Activated T-cell treated with anti-CD3 and anti-CD28 coated beads for 4 hours (primary cell): ENCODE measurements at regions not wholly inside any gene's neighbourhood (a gene's known extent, or its start where the extent isn't known, plus 50 kb on each side); places are given as distances from the start of the nearest gene placed in this dataset.
"Not testable (repeated sequence)": the region's sequence is repeated elsewhere in the genome, so short reads cannot be mapped to it uniquely, and the experiment has no call there.

Source experiments
- DNase-seq: peaks from one replicate; pipeline ENCODE4 v3.0.0-alpha.2; 2020

- no peak for DNase-seq
Observed at GRCh38 chr5:166068547-166069335, 2222.7 kb upstream of the WWC1 start.

- DNase-seq, result no peak
Observed at GRCh38 chr5:166073901-166074581, 2217.4 kb upstream of the WWC1 start.

- no peak for DNase-seq
Observed at GRCh38 chr5:166074582-166075481, 2216.6 kb upstream of the WWC1 start.

GRCh38 chr5:166083183-166083959, 2208.1 kb upstream of the WWC1 start:
- no peak for DNase-seq

GRCh38 chr5:166086568-166086967, 2204.9 kb upstream of the WWC1 start:
- DNase-seq, result no peak

GRCh38 chr5:166088389-166089039, 2202.9 kb upstream of the WWC1 start:
- no peak for DNase-seq

GRCh38 chr5:166091931-166092330, 2199.5 kb upstream of the WWC1 start:
- DNase-seq, result no peak

GRCh38 chr5:166093312-166093711, 2198.1 kb upstream of the WWC1 start:
- DNase-seq, result no peak

- DNase-seq, result no peak
Observed at GRCh38 chr5:166102947-166103346, 2188.5 kb upstream of the WWC1 start.

- no peak for DNase-seq
Observed at GRCh38 chr5:166111021-166111420, 2180.4 kb upstream of the WWC1 start.

- DNase-seq, result no peak
Observed at GRCh38 chr5:166117072-166118066, 2174.1 kb upstream of the WWC1 start.

GRCh38 chr5:166119506-166119905, 2171.9 kb upstream of the WWC1 start:
- DNase-seq, result no peak

- no peak for DNase-seq
Observed at GRCh38 chr5:166123717-166124116, 2167.7 kb upstream of the WWC1 start.

GRCh38 chr5:166127766-166128570, 2163.5 kb upstream of the WWC1 start:
- DNase-seq, result no peak

GRCh38 chr5:166145107-166145506, 2146.3 kb upstream of the WWC1 start:
- DNase-seq, result not testable (repeated sequence)

- DNase-seq, result no peak
Observed at GRCh38 chr5:166163996-166164610, 2127.3 kb upstream of the WWC1 start.

GRCh38 chr5:166165596-166165995, 2125.8 kb upstream of the WWC1 start:
- DNase-seq, result no peak

GRCh38 chr5:166166071-166166470, 2125.4 kb upstream of the WWC1 start:
- DNase-seq, result no peak

- no peak for DNase-seq
Observed at GRCh38 chr5:166172597-166172996, 2118.8 kb upstream of the WWC1 start.
